Activated T-helper 1 cell treated with anti-CD3 and anti-CD28 coated beads, Interleukin-2, amount 50 U/mL, for 16 hours (primary cell): ENCODE measurements at regions not wholly inside any gene's neighbourhood (a gene's known extent, or its start where the extent isn't known, plus 50 kb on each side); places are given as distances from the start of the nearest gene placed in this dataset.

Source experiments
- DNase-seq, 2 donors: peaks; one replicate each; pipeline ENCODE4 v3.0.0-alpha.2; 2020; ENCODE audit warnings: low read depth in 1 of 2, low spot score in 1 of 2

- DNase-seq, result no peak
Observed at GRCh38 chr10:84078771-84079170, 60.5 kb upstream of the GHITM start.

DNA sequence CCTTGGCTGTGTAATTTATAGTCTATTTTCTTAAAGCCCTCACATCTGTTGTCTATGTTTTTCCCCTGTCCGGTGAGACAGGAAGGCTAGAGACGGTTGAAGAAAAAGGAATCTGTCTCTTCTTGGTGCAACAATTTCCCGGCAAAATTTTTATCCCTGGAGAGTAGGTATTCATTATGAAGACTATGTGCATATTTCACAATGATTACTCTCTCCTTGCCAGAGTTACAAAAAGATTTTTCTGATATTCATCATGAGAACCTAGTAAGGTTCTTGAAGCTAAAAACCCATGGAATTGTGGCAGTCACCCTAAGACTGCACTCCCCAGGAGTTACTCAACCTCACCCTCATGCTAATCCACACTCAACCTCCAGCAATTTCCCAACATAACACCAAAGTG is 55.0 kb upstream of the GHITM start:
- DNase-seq, result no peak

DNA sequence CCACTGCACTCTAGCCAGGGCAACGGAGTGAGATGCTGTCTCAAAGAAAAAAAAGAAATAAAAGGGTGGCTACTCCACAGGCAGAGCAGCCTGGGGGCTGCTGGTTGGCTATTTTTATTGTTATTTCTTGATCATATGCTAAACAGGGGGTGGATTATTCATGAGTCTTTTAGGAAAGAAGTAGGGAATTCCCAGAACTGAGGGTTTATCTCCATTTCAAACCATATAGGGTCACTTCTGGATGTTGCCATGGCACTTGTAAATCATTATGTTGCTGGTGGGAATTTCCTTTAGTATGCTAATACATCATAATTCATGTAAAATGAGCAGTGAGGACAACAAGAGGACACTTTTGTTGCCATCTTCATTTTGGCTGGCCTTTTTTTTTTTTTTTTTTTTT is 52.1 kb upstream of the GHITM start:
- no peak for DNase-seq

DNA sequence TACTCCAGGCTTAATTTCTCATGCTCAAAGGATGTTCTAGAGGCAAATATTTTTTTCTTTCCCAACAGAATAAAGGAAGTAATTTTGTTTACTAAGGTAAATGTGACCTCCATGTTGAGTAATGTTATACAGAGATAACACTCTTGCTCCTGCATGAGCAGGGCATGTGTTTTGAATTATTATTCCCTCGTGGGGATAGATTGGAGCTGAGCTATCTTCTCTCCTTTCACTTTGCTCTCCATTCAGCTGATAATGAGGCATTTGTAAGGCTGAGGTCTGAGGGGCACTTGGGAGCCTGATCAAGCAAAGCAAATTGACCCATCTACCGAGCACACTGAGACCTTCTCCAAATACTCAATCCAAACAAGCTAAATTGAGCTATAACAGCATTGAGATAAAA is 50.7 kb upstream of the GHITM start:
- no peak for DNase-seq

DNA sequence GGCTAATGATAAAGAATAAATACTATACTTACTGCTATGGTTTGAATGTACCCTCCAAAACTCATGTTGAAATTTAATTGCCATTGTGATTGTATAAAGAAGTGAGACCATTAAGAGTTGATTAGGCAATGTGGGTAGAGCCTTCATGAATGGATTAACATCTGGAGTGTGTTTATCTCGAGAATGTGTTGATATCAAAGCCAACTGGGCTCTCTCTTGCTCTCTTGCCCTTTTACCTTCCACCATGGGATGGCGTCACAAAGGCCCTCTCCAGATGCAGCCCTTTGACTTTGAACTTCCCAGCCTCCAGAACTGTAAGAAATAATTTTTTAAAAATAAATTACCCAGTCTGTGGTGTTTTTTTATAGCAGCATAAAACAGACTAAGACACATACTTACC is 50.1 kb upstream of the GHITM start:
- no peak for DNase-seq
